Keratinocyte (primary cell): ENCODE measurements at regions not wholly inside any gene's neighbourhood (a gene's known extent, or its start where the extent isn't known, plus 50 kb on each side); places are given as distances from the start of the nearest gene placed in this dataset.

ENCODE experiments used
- DNase-seq: peaks from one replicate; pipeline ENCODE4 v3.0.0-alpha.2; 2011; ENCODE audit warnings: low read depth, missing footprints, low spot score
- FAIRE-seq: peaks from 2 replicates; lab custom pipeline; 2011; peaks lifted over from hg19 to GRCh38; lab: Jason Lieb, UNC
- H2AFZ ChIP-seq: 2 replicates; pipeline ENCODE4 v1.6.0; 2012; ENCODE audit warnings: low read length, control low read depth, inconsistent platforms; ENCODE audit not compliant: control insufficient read depth
- H3K27ac ChIP-seq: 2 replicates; pipeline ENCODE4 v1.5.1; 2011; ENCODE audit warnings: low read length; ENCODE audit not compliant: control insufficient read depth, insufficient read depth
- H3K27me3 ChIP-seq: 3 replicates; pipeline ENCODE4 v1.6.0; 2011; ENCODE audit warnings: low read length; ENCODE audit not compliant: control insufficient read depth, insufficient read depth; ENCODE audit errors: extremely low read depth
- H3K36me3 ChIP-seq, 2 experiments: 2 replicates in 1 of 2; 3 replicates in 1 of 2; pipeline ENCODE4 v1.5.1; 2011; ENCODE audit warnings: low read length in 2 of 2, mild to moderate bottlenecking in 1 of 2; ENCODE audit not compliant: control insufficient read depth in 2 of 2, insufficient read depth in 2 of 2; ENCODE audit errors: extremely low read depth in 1 of 2
- H3K4me1 ChIP-seq: 3 replicates; pipeline ENCODE4 v1.5.1; 2011; ENCODE audit warnings: low read length; ENCODE audit not compliant: control insufficient read depth, insufficient read depth; ENCODE audit errors: extremely low read depth
- H3K4me2 ChIP-seq: 3 replicates; pipeline ENCODE4 v1.6.0; 2011; ENCODE audit warnings: low read depth, low read length; ENCODE audit not compliant: control insufficient read depth, insufficient read depth; ENCODE audit errors: extremely low read depth
- H3K4me3 ChIP-seq, 3 experiments: fragments of 200-600 bp in 1 of 3; sonication (generic) in 1 of 3; 2 replicates in 2 of 3; 3 replicates in 1 of 3; pipeline ENCODE4 v1.5.1; 2011 to 2016; ENCODE audit warnings: low read length in 3 of 3, mild to moderate bottlenecking in 3 of 3, control low read depth in 2 of 3, inconsistent platforms in 1 of 3, low read depth in 1 of 3, mixed read lengths in 1 of 3, mixed run types in 1 of 3, moderate library complexity in 1 of 3; ENCODE audit not compliant: control insufficient read depth in 2 of 3, insufficient read depth in 2 of 3; ENCODE audit errors: extremely low read depth in 1 of 3
- H3K79me2 ChIP-seq: 2 replicates; pipeline ENCODE4 v1.6.0; 2012; ENCODE audit warnings: low read length; ENCODE audit not compliant: control insufficient read depth, insufficient read depth
- H3K9ac ChIP-seq: 3 replicates; pipeline ENCODE4 v1.6.0; 2011; ENCODE audit warnings: low read length; ENCODE audit not compliant: control insufficient read depth, insufficient read depth; ENCODE audit errors: extremely low read depth
- H3K9me1 ChIP-seq: 3 replicates; pipeline ENCODE4 v1.6.0; 2011; ENCODE audit warnings: low read length; ENCODE audit not compliant: control insufficient read depth, insufficient read depth; ENCODE audit errors: extremely low read depth
- H3K9me3 ChIP-seq: 2 replicates; pipeline ENCODE4 v1.5.1; 2012; ENCODE audit warnings: low read depth, low read length; ENCODE audit not compliant: control insufficient read depth
- H4K20me1 ChIP-seq: 3 replicates; pipeline ENCODE4 v1.6.0; 2011; ENCODE audit warnings: low read length; ENCODE audit not compliant: control insufficient read depth, insufficient read depth; ENCODE audit errors: extremely low read depth
- EZH2 ChIP-seq: IDR thresholded peaks from one replicate; pipeline ENCODE4 v1.6.1; 2012; ENCODE audit warnings: inconsistent platforms, mild to moderate bottlenecking, low read length, moderate library complexity
- dilution Hi-C: fragments of 300-500 bp; cut with MboI; formaldehyde crosslinking; loops from one replicate; pipeline ENCODE4 v1.7.0; 2020; ENCODE audit warnings: low sequenced_read_pairs; ENCODE audit not compliant: extremely low pct_ligation_motif_present
- TF ChIP-seq, protein P1 (sequence below), 3 experiments: IDR thresholded peaks in 1 of 3; conservative IDR thresholded peaks in 1 of 3; optimal IDR thresholded peaks in 1 of 3; 2 replicates in 2 of 3; 3 replicates in 1 of 3; pipeline versions ENCODE3 to v1.5.1; 2011; ENCODE audit warnings: low read length in 3 of 3, mild to moderate bottlenecking in 3 of 3, moderate library complexity in 2 of 3, control low read depth in 1 of 3, inconsistent platforms in 1 of 3; ENCODE audit not compliant: insufficient read depth in 2 of 3; ENCODE audit errors: extremely low read depth in 1 of 3

DNA sequence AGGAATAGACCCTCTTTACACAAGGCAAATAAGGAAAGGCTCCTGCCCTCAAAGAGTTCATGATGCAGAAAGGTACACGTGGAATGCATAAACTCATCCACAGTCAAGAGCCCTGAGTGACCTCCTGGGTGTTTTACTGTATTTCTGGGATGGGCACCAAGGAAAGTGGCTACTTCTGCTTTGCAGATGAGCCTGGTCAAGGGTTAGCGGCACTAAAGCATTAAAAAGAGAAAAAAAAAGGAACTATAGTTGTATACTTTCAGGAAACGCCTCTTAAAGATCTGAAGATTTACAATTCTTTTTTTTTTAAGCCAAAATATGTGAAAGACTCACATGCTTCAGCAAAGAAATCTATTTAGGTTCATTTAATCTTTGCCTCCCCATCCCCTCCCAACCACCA is 366.2 kb upstream of the PDE4D start:
- Histone ChIP-seq H3K9me1 (no peaks in the 10 kb centered on the region), H3K4me3 (no peak overlapping the region), H3K79me2 (no peaks in the 10 kb centered on the region), H3K9me3 (no peaks in the 10 kb centered on the region), H3K36me3 (no peaks in the 10 kb centered on the region), H3K27me3 (no peaks in the 10 kb centered on the region), H2AFZ (no peak overlapping the region), H3K4me1 (no peaks in the 10 kb centered on the region), H4K20me1 (no peaks in the 10 kb centered on the region), H3K4me2 (no peak overlapping the region), H3K27ac (no peak overlapping the region), H3K9ac (no peak overlapping the region)
- dilution Hi-C loops = no loop called here
- TF ChIP-seq, protein P1, sequence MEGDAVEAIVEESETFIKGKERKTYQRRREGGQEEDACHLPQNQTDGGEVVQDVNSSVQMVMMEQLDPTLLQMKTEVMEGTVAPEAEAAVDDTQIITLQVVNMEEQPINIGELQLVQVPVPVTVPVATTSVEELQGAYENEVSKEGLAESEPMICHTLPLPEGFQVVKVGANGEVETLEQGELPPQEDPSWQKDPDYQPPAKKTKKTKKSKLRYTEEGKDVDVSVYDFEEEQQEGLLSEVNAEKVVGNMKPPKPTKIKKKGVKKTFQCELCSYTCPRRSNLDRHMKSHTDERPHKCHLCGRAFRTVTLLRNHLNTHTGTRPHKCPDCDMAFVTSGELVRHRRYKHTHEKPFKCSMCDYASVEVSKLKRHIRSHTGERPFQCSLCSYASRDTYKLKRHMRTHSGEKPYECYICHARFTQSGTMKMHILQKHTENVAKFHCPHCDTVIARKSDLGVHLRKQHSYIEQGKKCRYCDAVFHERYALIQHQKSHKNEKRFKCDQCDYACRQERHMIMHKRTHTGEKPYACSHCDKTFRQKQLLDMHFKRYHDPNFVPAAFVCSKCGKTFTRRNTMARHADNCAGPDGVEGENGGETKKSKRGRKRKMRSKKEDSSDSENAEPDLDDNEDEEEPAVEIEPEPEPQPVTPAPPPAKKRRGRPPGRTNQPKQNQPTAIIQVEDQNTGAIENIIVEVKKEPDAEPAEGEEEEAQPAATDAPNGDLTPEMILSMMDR (optimal IDR thresholded peaks at IDR 0.05 in 1 of 3, IDR thresholded peaks at IDR 0.05 in 1 of 3, conservative IDR thresholded peaks at IDR 0.05 in 1 of 3; ENCODE audit: extremely low read depth in 1 of 3, insufficient read depth in 2 of 3, low read length in 3 of 3) = no peak
- TF ChIP-seq EZH2 = no peak
- FAIRE-seq = no peak
- no peak for DNase-seq

DNA sequence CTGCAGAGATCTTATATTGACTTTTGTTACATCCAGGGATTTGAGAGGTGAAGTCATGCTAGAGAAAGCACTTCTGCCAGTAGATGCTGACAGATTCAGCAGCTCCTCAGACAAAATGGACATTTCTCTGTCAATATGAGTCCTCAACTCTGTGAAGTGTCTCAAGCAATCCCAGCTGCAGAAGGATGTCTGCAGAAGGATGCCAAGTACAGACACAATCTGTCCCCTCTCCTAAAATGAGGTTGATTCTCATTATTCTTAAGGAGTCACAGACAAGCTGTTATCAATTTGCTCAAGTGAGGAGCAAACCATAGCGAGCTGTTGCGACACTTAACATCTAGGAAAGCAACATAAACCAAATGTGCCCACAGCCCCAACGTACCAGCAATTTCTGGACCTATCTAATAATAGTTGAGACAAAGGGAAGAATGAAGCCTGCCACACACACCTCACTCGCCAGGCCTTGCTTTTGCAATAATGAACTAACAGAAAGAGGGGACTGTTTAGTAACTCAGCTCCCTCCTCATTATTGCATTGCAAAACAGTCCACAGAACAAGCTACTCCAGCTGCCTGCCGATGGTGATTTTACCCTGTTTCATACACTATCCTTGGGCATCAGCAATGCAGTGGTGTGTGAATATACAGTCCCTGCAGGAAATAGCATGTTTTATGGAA is 364.2 kb upstream of the PDE4D start:
- DNase-seq (no peak), FAIRE-seq (no peak)
- no peak overlapping the region for H3K9ac ChIP-seq
- H3K4me2 ChIP-seq = no peak overlapping the region
- dilution Hi-C loops = no loop called here
- H4K20me1 ChIP-seq = no peaks in the 10 kb centered on the region
- H3K36me3 ChIP-seq = no peaks in the 10 kb centered on the region
- H3K9me3 ChIP-seq = no peaks in the 10 kb centered on the region
- H3K4me3 ChIP-seq = no peak overlapping the region
- no peaks in the 10 kb centered on the region for H3K9me1 ChIP-seq
- no peak overlapping the region for H3K27ac ChIP-seq
- TF ChIP-seq EZH2 = no peak
- TF ChIP-seq, protein P1 (optimal IDR thresholded peaks at IDR 0.05 in 1 of 3, IDR thresholded peaks at IDR 0.05 in 1 of 3, conservative IDR thresholded peaks at IDR 0.05 in 1 of 3; ENCODE audit: extremely low read depth in 1 of 3, insufficient read depth in 2 of 3, low read length in 3 of 3) = no peak
- H2AFZ ChIP-seq = no peak overlapping the region
- no peaks in the 10 kb centered on the region for H3K27me3 ChIP-seq
- H3K4me1 ChIP-seq = no peaks in the 10 kb centered on the region
- H3K79me2 ChIP-seq = no peaks in the 10 kb centered on the region
